NOMO-1 treated with DMSO at 0.1 percent for 48 hours (cell line): ENCODE measurements at regions not wholly inside any gene's neighbourhood (a gene's known extent, or its start where the extent isn't known, plus 50 kb on each side); places are given as distances from the start of the nearest gene placed in this dataset.
A peak's percentile ranks its signal among the peaks of the same experiment; 100 is the strongest.
"Not testable (repeated sequence)": the region's sequence is repeated elsewhere in the genome, so short reads cannot be mapped to it uniquely, and the experiment has no call there.

Experiments used
- DNase-seq: peaks from one replicate; lab custom pipeline; 2025; ENCODE audit not compliant: unreplicated experiment; lab: John Stamatoyannopoulos, UW

DNA sequence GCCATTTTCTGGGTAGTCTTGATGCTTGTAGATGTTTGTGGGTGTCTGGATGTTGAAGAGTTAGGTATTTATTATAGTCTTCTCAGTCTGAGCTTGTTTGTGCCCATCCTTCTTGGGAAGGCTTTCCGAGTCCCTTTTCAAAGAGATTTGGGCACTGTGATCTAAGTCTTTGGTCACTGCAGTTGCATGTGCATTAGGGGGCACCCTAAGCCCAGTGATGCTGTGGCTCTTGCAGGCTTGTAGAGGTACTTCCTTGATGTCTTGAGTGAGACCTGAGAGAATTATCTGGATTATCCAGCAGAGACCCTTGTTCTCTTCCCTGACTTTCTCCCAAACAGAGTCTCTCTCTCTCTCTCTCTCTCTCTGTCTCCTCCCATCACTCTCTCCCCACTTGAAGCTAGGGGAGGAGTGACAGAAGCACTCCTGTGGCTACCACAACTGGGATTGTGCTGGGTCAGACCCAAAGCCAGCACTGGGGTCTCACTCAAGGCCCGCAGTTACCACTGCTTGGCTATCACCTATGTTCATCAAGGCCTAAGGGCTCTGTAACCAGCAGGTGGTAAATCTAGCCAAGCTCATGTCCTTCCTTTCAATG is 68.5 kb downstream of the TMCO5A start:
- peak; percentile 42 for DNase-seq

DNA sequence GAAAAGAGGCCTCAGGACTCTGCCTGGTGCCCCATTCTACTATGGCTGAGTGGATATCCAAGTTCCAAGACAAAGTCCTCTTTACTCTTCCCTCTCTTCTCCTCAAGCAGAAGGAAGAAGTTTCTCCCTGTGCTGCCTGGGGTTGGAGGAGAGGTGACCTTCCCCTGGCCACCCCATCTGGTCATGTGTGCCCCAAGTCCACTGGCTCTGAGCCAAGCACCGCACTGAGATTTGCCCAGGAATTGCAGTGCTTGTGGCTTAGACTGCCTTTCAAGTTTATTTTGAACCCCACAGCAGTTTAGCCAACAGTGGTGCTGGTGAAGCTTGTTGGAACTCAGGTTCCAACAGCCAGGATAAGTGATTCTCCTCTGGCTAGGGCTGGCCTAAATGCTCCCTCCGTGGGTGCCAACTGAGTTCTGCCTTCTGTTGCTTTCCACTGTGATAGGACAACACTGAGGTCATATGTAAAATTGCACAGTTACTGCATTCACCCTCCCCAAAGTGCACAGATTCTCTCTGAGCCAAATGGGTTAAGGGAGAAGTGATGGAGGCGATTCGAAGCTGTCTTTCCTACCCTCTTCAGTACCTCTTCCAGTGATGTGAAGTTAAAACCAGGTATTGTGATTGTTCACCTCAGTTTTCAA is 69.9 kb downstream of the TMCO5A start:
- no peak for DNase-seq

DNA sequence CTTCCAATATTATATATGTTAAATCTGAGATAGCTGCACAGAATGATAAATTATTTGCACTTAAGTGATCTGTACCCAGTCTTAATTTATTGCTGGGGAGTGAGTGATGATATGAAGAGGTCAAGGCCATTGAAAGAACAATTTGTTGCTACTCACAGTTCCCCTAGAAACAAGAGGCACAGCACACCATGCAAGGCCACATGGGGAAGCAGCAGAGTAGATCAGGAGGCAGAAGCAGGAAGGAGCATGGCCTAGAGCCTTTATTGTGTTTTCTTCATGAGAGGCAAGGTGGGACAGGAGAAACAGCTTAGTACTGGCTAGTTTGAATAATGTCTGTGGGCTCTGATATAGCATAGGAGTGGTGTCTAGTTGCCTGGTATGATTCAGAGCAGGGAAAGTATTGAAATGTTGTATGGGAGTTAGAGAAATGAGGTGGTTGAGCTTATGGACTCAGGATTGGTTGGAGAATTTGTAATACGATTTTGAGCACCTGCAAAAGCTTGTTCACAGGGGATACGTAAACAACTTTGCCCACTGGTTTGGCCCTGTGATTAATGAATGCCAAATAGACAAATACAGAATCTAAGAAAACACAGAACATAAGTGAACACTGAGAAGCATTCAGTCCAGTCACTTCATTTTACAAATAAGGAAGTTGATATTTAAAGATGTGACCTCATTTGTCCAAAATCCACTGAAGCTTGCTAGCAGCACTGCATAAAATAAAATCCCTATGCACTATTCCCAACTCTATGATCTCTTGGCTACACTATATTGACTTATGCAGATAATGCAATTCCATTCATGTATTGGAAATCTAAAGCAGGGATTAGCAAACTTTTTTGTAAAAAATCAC is 71.7 kb downstream of the TMCO5A start:
- DNase-seq, result peak; percentile 24

DNA sequence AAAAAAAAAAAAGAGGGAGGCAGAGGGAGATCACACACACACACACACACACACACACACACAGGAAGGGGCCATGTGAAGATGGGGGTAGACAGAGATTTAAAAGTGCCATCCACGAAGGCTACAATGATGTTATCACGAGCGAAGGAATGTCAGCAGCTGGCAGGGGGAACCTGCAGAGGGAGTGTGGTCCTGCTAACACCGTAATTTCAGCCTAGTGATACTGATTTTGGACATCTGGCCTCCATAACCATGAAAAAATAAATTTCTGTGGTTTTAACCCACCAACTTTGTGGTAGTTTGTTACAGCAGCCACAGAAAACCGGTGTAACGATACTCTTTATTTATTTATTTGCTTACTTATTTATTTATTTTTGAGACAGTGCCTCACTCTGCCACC is 76.0 kb downstream of the TMCO5A start:
- DNase-seq, result no peak

DNA sequence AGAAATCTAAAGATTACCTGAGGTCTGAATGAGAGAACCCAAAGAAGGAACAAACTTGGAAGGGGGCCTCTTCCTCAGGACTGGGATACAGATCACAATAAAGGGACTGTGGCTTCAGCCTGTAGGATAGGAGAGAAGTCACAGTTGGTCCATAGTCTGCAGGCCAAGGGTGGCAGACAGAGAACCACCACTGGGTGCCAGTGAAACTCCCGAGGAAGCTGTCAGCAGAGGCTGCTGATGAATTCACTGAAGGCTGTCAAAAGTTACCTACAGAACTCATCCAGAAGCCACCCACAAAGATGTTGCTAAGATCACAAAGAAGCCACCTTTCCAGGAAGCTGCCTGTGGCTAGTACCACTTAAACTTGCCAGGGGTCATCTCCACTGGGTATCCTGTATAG is 78.5 kb downstream of the TMCO5A start:
- no peak for DNase-seq

DNA sequence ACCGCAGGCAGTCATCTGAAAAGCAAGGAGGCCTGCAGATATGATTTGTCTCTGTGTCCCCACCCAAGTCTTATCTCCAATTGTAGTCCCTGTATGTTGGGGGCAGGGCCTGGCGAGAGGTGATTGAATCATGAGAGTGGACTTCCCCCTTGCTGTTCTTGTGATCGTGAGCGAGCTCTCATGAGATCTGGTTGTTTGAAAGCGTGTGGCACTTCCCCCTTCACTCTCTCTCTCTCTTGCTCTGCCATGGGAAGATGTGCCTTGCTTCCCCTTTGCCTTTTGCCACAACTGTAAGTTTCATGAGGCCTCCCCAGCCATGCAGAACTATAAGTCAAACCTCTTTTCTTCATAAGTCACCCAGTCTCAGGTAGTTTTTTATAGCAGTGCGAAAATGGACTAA is 83.3 kb downstream of the TMCO5A start:
- peak; percentile 42 for DNase-seq

DNA sequence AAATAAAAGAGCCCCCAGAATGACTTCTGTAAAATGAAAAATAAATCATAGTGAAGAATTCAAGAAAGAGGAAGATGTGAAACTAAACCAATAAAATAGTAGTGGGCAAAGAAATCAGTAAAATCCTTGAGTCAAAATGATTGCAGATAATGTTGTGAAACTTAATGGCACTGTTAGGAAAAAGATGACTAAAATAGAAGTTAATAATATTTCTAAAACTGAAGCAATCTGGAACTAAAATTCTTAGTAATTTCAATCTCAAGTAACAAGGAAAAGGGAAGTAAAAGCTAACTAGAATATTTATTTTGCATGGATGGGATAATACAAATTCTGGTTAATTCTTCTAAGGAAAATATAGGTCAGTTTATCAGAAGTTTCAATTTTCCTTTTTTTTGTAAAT is 84.6 kb downstream of the TMCO5A start:
- DNase-seq, result peak; percentile 74

DNA sequence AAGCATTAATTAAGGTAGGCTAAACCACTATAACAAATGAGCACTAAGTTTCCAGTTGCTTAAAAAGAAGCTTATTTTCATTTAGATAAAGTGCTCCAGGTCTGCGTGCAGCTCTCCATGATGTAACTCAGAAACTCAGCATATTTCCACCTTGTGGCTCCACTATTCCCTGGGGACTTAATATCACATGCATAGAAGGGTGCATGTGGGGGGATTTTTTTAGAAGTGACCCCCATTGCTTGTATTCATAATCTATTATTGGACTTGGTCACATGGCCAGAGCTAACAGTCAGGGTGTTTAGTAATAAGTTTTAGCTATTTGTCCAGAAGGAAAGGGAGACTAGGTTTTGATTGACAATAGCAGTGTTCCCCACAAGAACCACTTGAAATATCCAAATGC is 86.8 kb downstream of the TMCO5A start:
- no peak for DNase-seq

DNA sequence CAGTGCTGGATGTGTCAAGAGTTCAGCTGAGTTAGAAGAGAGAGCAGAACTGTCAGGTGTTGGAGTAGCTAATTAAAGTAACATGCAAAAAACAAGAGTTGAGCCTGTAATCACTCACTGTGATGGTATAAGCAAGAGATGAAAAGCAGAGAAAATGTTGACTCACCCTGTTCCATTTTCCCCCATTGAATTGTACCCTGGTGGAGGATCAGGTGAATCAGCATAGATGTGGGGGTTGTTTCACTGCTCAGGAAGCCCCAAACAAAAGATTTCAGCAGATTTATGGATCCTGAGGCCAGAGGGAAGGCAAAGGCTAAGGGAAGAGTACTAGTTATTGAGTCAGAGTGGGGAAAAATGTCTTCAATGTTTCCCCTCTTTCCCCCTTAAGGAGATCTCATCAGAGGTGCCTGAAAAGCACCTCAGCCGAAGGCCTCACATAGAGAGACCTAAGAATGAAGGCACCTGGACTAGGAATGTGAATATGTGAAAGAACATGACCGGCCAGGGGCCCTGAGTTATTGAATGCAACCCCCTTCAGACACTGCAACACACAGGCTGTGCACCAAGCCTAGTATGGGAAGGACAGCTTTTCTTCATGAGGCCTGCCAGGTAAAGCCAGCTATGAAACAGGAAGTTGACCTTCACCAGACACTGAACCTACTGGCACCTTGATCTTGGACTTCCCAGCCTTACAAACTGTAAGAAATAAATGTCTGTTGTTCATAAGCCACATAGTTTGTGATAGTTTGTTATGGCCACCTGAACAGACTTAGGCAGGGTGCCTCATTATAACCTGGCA is 90.1 kb downstream of the TMCO5A start:
- DNase-seq, result no peak

DNA sequence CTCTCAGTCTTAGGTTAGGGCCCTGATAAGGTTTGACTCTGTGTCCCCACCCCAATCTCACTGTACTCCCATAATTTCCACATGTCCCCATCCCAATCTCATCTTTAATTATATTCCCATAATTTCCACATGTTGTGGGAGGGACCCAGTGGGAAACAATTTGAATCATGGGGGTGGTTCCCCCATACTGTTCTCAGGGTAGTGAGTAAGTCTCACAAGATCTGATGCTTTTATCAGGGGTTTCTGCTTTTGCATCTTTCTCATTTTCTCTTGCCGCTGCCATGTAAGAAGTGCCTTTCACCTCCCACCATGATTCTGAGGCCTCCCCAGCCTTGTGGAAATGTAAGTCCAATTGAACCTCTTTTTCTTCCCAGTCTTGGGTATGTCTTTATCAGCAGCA is 91.2 kb downstream of the TMCO5A start:
- not testable (repeated sequence) for DNase-seq

DNA sequence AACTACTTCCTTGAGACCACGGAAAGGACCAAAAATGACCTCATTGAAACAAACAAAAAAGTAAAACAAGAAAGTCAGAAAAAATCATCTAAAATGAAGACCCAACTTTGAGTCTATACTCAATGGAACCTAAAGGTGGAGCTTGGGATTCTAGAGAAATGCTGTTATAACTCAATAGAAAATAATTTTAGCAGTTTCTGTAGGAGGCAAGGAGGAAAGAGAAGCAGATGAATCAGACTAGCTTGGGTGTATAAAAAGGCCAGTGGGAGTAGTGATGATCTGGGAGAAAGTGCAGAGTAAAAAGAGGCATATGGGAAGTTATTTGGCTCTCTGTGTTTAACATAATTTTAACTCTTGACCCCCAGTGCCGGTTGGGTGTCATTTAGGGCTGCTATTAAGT is 94.4 kb downstream of the TMCO5A start:
- no peak for DNase-seq

DNA sequence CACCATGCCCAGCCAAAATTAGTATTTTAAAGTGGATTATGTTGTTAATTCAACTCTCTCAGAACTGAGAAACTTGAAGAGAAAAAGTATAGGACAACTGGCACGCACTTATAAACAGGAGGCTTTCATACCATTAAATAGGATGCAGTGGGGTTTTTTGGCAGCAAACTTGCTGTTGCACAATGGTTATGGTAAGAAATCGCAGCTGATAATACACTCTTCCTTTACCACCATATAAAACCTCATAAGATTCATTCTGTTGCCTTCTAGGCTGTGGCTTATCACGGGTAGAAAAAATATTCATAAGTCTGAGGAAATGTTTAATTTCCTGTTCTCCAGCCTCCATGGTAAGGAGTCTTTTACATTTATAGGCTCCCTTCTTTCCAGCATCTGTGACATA is 95.3 kb downstream of the TMCO5A start:
- no peak for DNase-seq

DNA sequence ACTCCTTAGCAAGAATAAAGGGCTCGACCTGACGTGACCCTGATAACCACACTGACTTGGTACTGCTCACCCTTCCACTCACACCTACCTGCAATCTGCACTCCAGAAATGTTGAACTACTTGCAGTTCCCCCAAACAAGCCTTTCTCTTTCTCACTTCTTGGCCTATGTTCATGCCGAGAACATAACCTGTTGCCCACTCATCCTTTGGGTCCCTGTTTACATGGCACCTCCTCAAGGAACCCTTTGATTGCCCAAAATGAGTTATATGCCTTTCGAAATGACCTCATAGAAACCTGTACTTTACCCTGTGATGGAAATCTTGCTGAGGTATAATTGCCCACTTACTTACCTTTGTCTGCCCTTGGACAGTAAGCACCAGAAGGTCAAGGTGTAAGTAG is 96.2 kb downstream of the TMCO5A start:
- DNase-seq, result no peak

DNA sequence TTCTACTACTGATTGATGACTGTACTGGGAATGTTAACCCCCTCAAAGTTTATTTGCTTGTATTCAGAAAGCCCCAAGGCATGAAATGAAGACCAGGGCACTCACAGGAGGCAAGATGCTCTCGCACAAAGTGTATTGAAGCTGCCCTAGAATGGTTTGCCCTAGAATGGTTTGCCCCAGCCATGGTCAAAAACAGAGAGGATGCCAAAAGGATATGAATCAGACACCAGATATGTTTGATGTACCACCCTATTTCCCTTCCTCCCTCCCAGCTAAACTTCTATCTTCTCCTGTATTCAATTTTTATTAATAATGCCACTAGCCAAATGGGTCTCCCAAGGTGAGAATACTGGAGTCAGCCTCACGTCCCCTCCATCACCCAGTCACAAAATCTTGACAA is 101.3 kb downstream of the TMCO5A start:
- no peak for DNase-seq

DNA sequence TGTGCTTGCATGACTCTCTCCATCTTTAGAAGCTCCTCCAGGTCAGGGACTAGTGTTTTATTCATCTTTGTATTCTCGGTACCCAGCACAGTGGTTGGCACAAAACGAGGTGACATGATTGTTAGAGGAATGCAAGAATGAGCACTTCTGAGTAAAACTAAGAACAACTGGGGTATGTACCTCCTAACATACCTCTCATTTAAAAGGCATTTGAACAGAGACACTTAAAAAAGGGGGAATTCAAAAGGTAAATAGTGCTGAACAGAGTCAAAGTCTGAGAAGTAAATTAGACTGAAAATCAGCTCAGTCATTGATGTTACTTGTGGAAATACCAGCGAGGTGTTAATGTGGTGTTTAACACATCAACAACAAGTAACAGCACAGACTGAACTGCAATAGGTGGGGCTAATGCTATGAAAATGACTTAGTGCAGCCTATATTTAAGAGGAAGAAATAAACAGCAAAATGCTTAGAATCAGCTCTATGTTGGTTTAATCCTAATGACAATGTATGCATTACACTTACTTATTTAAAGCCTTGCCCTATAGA is 102.4 kb downstream of the TMCO5A start:
- no peak for DNase-seq

DNA sequence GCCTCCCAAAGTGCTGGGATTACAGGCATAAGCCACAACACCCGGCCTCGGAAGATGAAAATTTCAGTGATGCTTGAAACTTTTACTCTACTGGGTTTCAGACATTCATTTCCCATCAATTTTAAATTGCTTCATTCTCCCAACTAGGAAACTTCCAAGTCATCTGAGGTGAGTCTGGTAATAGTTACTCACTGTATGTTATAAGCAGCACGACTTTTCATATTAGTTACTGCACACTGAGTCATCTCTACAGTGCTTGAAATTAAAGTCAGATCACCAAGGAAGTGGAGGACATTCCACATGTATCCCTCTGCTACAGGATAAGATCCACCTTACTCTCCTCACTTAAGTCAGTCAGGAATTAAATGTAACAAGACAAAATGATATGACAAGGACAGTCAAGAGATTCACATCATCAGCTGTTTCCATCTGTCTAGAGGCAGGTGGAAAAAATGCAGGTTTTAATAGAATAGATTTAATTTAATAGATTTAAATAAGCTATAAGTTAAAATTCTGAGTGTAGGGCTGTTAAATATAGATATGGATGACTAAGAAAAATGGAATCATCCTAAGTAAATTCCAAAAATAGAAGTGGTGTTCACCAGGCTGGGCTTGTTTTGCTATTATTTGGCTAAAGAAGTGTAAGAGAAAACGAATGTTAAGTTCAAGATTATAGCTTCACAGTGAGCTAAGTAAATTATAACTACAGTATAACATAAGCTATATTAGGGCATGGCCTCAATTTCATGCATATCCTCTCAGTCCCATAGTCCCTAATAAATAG is 104.4 kb downstream of the TMCO5A start:
- DNase-seq, result no peak

DNA sequence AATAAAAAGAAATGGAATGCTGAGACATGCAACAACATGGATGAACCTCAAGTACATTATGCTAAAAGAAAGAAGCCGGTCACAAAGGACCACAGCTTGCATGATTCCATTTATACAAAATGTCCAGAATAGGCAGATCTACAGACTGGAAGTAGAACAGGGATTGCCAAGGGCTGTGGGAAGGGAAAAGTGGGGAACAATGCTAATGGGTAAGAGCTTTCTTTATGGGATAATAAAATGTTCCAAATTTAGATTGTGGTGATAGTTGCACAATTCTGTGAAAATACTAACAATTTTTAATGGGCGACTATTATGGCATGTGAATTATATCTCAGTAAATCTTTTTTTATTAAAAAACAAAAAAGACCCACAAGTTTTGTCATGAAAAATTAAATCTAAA is 106.2 kb downstream of the TMCO5A start:
- no peak for DNase-seq

DNA sequence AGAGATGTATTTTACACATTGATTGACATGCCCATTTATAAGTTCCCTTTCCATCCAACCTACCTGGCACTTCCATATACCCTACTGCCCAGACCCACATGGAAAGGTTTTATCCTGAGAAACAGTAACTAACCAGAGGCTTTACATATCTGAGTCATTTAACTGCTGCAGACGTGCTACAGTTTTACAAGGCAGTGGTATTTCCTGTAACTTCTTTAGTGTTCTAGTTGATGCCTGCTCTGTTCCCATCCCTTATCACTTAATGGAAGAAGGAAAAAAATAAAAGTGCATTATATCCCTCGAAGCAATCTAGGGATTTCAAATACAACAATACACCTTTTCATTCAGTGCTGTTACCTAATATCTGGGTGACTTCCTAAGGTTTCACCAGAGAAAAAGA is 107.1 kb downstream of the TMCO5A start:
- no peak for DNase-seq

DNA sequence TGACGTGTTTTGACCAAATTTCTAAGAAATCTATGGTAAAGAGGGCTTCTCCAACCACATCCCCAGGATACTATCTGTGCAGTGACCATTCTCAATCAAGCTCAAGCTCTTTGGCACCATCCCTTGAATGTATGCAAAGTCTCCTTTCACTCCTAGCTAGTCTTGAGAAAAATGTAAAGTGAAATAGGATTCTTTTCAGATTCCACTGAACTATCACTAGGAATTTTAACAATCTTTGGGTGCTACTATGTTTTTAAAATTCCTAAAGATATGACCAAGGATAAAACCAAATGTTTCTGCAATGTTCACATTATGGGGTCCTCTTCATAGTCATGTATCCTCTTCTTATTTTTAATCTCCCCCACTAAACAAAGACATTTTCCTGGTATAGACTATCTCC is 107.8 kb downstream of the TMCO5A start:
- no peak for DNase-seq

DNA sequence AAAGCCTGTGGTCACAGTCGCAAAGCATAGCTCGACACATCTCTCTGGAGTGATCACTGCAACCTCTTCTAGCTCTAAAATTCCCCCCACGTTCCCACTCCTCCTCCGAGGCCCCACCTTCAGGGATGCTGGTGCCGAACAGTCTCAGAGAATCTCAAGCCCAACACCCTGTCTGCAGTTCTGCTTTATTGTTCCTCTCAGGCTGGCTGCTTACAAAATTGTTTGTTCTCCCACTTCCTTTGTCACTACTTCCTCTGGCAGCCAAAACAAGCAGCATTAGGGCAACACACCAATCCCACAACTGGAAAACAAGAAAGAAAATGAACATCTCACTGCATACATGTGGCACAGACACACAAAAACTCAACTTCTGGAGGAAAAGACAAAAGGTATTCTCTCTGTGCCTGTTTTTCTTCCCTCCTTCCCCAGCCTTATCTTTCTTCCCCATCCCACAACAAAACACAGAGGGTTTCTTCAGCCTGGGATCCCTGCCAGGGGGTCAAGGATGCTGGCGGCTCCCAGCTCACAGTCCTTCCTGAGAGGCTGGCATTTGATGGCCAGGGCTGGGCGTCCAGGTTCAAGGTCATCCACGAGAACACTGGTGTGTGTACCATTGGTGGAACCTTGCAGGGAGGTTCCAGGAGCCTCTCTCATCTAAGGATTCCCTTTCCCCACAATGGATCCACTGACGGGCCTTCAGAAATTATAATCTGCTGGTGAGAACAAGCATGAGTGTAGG is 108.4 kb downstream of the TMCO5A start:
- DNase-seq, result peak; percentile 48
